ENCODE measurements at regions not wholly inside any gene's neighbourhood (a gene's known extent, or its start where the extent isn't known, plus 50 kb on each side); places are given as distances from the start of the nearest gene placed in this dataset.

GRCh38 chr22:47748271-47748670 is 985.8 kb downstream of the TBC1D22A start:
- DNase-seq (ENCODE audit: low read depth in 3 of 3): no peak

- no peak for DNase-seq (ENCODE audit: low read depth in 3 of 3)
These were observed 977.8 kb downstream of the TBC1D22A start for GRCh38 chr22:47740109-47740805.

- DNase-seq (ENCODE audit: low read depth in 3 of 3): no peak
These were observed 977.0 kb downstream of the TBC1D22A start for GRCh38 chr22:47739291-47740015.

- DNase-seq (ENCODE audit: low read depth in 3 of 3): no peak
These were observed 976.1 kb downstream of the TBC1D22A start for GRCh38 chr22:47738472-47739013.

GRCh38 chr22:47736186-47737034 is 974.0 kb downstream of the TBC1D22A start:
- no peak for DNase-seq (ENCODE audit: low read depth in 3 of 3)

GRCh38 chr22:47734511-47734910 is 972.1 kb downstream of the TBC1D22A start:
- DNase-seq (ENCODE audit: low read depth in 3 of 3): no peak

GRCh38 chr22:47727641-47728040 is 965.2 kb downstream of the TBC1D22A start:
- no peak for DNase-seq (ENCODE audit: low read depth in 3 of 3)

- no peak for DNase-seq (ENCODE audit: low read depth in 3 of 3)
These were observed 962.3 kb downstream of the TBC1D22A start for GRCh38 chr22:47724751-47725150.

- no peak for DNase-seq (ENCODE audit: low read depth in 3 of 3)
These were observed 961.6 kb downstream of the TBC1D22A start for GRCh38 chr22:47724030-47724429.

GRCh38 chr22:47718337-47718736 is 955.9 kb downstream of the TBC1D22A start:
- no peak for DNase-seq (ENCODE audit: low read depth in 3 of 3)

GRCh38 chr22:47716890-47717615 is 954.6 kb downstream of the TBC1D22A start:
- no peak for DNase-seq (ENCODE audit: low read depth in 3 of 3)

GRCh38 chr22:47715866-47716578 is 953.6 kb downstream of the TBC1D22A start:
- DNase-seq (ENCODE audit: low read depth in 3 of 3): no peak

GRCh38 chr22:47713941-47714340 is 951.5 kb downstream of the TBC1D22A start:
- no peak for DNase-seq (ENCODE audit: low read depth in 3 of 3)

GRCh38 chr22:47710135-47710534 is 947.7 kb downstream of the TBC1D22A start:
- DNase-seq (ENCODE audit: low read depth in 3 of 3): no peak

- no peak for DNase-seq (ENCODE audit: low read depth in 3 of 3)
These were observed 942.9 kb downstream of the TBC1D22A start for GRCh38 chr22:47705350-47705749.

GRCh38 chr22:47698906-47699305 is 936.5 kb downstream of the TBC1D22A start:
- no peak for DNase-seq (ENCODE audit: low read depth in 3 of 3)

- no peak for DNase-seq (ENCODE audit: low read depth in 3 of 3)
These were observed 935.4 kb downstream of the TBC1D22A start for GRCh38 chr22:47697861-47698260.

- DNase-seq (ENCODE audit: low read depth in 3 of 3): no peak
These were observed 934.3 kb downstream of the TBC1D22A start for GRCh38 chr22:47696776-47697175.

- no peak for DNase-seq (ENCODE audit: low read depth in 3 of 3)
These were observed 932.7 kb downstream of the TBC1D22A start for GRCh38 chr22:47695176-47695575.

- no peak for DNase-seq (ENCODE audit: low read depth in 3 of 3)
These were observed 932.2 kb downstream of the TBC1D22A start for GRCh38 chr22:47694536-47695130.

Measured in stimulated activated CD4-positive, alpha-beta T cell treated with anti-CD3 and anti-CD28 coated beads, TNF-alpha, amount 100 ng/mL, for 48 hours (primary cell).